Activated CD8-positive, alpha-beta memory T cell treated with anti-CD3 and anti-CD28 coated beads for 24 hours (primary cell): ENCODE measurements at regions not wholly inside any gene's neighbourhood (a gene's known extent, or its start where the extent isn't known, plus 50 kb on each side); places are given as distances from the start of the nearest gene placed in this dataset.

ENCODE experiments used
- DNase-seq: peaks from one replicate; pipeline ENCODE4 v3.0.0-alpha.2; 2020

GRCh38 chr12:45553204-45553603 is 176.3 kb upstream of the ARID2 start:
- no peak for DNase-seq

- DNase-seq = no peak
These were observed 172.5 kb upstream of the ARID2 start for GRCh38 chr12:45557016-45557415.

- no peak for DNase-seq
These were observed 171.2 kb upstream of the ARID2 start for GRCh38 chr12:45558353-45558752.

- no peak for DNase-seq
These were observed 170.0 kb upstream of the ARID2 start for GRCh38 chr12:45559537-45559936.

- no peak for DNase-seq
These were observed 168.8 kb upstream of the ARID2 start for GRCh38 chr12:45560689-45561088.

- no peak for DNase-seq
These were observed 168.0 kb upstream of the ARID2 start for GRCh38 chr12:45561488-45561887.

- no peak for DNase-seq
These were observed 163.9 kb upstream of the ARID2 start for GRCh38 chr12:45565590-45565989.

- DNase-seq = no peak
These were observed 163.2 kb upstream of the ARID2 start for GRCh38 chr12:45566257-45566656.

- DNase-seq = no peak
These were observed 160.7 kb upstream of the ARID2 start for GRCh38 chr12:45568808-45569207.

GRCh38 chr12:45570501-45570900 is 159.0 kb upstream of the ARID2 start:
- DNase-seq = no peak

- DNase-seq = no peak
These were observed 157.4 kb upstream of the ARID2 start for GRCh38 chr12:45572114-45572513.

GRCh38 chr12:45575417-45575816 is 154.1 kb upstream of the ARID2 start:
- no peak for DNase-seq

GRCh38 chr12:45575823-45576475 is 153.6 kb upstream of the ARID2 start:
- no peak for DNase-seq

- no peak for DNase-seq
These were observed 151.6 kb upstream of the ARID2 start for GRCh38 chr12:45577844-45578399.

GRCh38 chr12:45580356-45580969 is 149.0 kb upstream of the ARID2 start:
- DNase-seq = no peak

- no peak for DNase-seq
These were observed 148.4 kb upstream of the ARID2 start for GRCh38 chr12:45581112-45581511.

- DNase-seq = no peak
These were observed 147.0 kb upstream of the ARID2 start for GRCh38 chr12:45582536-45582935.

GRCh38 chr12:45582986-45583659 is 146.4 kb upstream of the ARID2 start:
- no peak for DNase-seq

- no peak for DNase-seq
These were observed 145.2 kb upstream of the ARID2 start for GRCh38 chr12:45584336-45584735.

GRCh38 chr12:45585522-45586230 is 143.8 kb upstream of the ARID2 start:
- DNase-seq = no peak

GRCh38 chr12:45586486-45586885 is 143.0 kb upstream of the ARID2 start:
- DNase-seq = no peak

- no peak for DNase-seq
These were observed 142.5 kb upstream of the ARID2 start for GRCh38 chr12:45587012-45587411.

- DNase-seq = no peak
These were observed 141.5 kb upstream of the ARID2 start for GRCh38 chr12:45587877-45588533.
